Upper lobe of left lung (tissue), 4 donors: ENCODE measurements at regions not wholly inside any gene's neighbourhood (a gene's known extent, or its start where the extent isn't known, plus 50 kb on each side); places are given as distances from the start of the nearest gene placed in this dataset.
"Not testable (repeated sequence)": the region's sequence is repeated elsewhere in the genome, so short reads cannot be mapped to it uniquely, and the experiment has no call there.

Experiments used
- EP300 ChIP-seq, 4 donors: sonication (generic); formaldehyde crosslinking; IDR thresholded peaks; one replicate each; pipeline ENCODE4 v1.5.1; 2017; ENCODE audit warnings: antibody characterized with exemption in 4 of 4, control low read depth in 2 of 4
- TF ChIP-seq, protein P1 (sequence below), 6 experiments: fragments of 450-650 bp in 4 of 6; fragments of 200-600 bp in 2 of 6; sonication (generic) in 2 of 6; IDR thresholded peaks; one replicate each; pipeline ENCODE4 v1.5.1; 2016 to 2019; ENCODE audit warnings: antibody characterized with exemption in 6 of 6

DNA sequence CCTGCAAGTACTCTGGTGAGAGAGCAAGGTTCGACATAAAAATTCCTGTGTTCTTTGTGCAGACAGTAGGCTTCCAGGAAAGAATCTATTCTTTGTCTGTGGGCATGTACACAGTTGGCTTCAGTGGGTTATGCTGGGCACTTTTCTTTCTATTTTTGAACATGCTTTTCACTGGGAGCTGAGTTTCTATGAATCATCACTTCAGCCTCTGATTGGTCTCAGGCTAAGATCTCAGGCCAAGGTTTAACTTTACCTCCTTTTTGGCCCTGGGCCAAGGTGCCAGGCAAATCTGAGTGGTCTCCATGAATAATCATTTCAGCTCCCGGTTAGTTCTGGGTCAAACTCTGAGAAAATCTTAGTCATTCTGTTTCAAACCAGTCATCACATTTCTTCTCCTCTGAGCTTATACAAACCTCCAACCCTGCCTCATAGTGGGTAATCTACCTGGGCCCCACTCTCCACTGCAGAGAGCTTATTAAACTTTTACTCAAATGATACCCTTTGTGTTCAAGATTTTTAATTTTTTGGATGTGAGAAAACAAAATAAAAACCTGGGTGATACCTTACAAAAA lies 158.8 kb downstream of the RBMY1D start:
- not testable (repeated sequence) for TF ChIP-seq EP300 (IDR thresholded peaks at IDR 0.05)
- TF ChIP-seq, protein P1, sequence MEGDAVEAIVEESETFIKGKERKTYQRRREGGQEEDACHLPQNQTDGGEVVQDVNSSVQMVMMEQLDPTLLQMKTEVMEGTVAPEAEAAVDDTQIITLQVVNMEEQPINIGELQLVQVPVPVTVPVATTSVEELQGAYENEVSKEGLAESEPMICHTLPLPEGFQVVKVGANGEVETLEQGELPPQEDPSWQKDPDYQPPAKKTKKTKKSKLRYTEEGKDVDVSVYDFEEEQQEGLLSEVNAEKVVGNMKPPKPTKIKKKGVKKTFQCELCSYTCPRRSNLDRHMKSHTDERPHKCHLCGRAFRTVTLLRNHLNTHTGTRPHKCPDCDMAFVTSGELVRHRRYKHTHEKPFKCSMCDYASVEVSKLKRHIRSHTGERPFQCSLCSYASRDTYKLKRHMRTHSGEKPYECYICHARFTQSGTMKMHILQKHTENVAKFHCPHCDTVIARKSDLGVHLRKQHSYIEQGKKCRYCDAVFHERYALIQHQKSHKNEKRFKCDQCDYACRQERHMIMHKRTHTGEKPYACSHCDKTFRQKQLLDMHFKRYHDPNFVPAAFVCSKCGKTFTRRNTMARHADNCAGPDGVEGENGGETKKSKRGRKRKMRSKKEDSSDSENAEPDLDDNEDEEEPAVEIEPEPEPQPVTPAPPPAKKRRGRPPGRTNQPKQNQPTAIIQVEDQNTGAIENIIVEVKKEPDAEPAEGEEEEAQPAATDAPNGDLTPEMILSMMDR (IDR thresholded peaks at IDR 0.05) = not testable (repeated sequence)
